Endodermal cell (in vitro differentiated cells): ENCODE measurements at regions not wholly inside any gene's neighbourhood (a gene's known extent, or its start where the extent isn't known, plus 50 kb on each side); places are given as distances from the start of the nearest gene placed in this dataset.
A peak's percentile ranks its signal among the peaks of the same experiment; 100 is the strongest.

Experiments used
- DNase-seq: peaks from one replicate; pipeline ENCODE4 v3.0.0-alpha.2; 2017
- H3K27ac ChIP-seq: 2 replicates; pipeline ENCODE4 v1.5.1; 2013; ENCODE audit warnings: mild to moderate bottlenecking, low read depth, low read length, moderate library complexity
- H3K27me3 ChIP-seq: 2 replicates; pipeline ENCODE4 v1.6.1; 2013; ENCODE audit warnings: mild to moderate bottlenecking, low read length, moderate library complexity; ENCODE audit not compliant: insufficient read depth, control insufficient read depth, poor library complexity, severe bottlenecking
- H3K36me3 ChIP-seq: 2 replicates; pipeline ENCODE4 v1.7.0; 2013; ENCODE audit warnings: mild to moderate bottlenecking, low read length, moderate library complexity; ENCODE audit not compliant: control insufficient read depth, insufficient read depth
- H3K4me1 ChIP-seq: one replicate; pipeline ENCODE4 v1.7.0; 2013; ENCODE audit warnings: low read length; ENCODE audit not compliant: control insufficient read depth, insufficient read depth
- H3K4me3 ChIP-seq: 2 replicates; pipeline ENCODE4 v1.5.1; 2013; ENCODE audit warnings: mild to moderate bottlenecking, low read length, moderate library complexity
- H3K9ac ChIP-seq: 2 replicates; pipeline ENCODE4 v1.6.1; 2013; ENCODE audit warnings: mild to moderate bottlenecking, low read length, moderate library complexity; ENCODE audit not compliant: poor library complexity, severe bottlenecking; ENCODE audit errors: extremely low read depth
- H3K9me3 ChIP-seq: 2 replicates; pipeline ENCODE4 v1.6.1; 2013; ENCODE audit warnings: mild to moderate bottlenecking, low read length, moderate library complexity; ENCODE audit not compliant: control insufficient read depth
- H3K27ac Mint-ChIP-seq: 2 replicates; pipeline ENCODE4 v1.8.0; 2020; ENCODE audit warnings: mixed read lengths
- H3K27me3 Mint-ChIP-seq: 2 replicates; pipeline ENCODE4 v1.8.0; 2021; ENCODE audit warnings: mild to moderate bottlenecking, mixed read lengths; ENCODE audit not compliant: insufficient read depth
- H3K36me3 Mint-ChIP-seq: 2 replicates; pipeline ENCODE4 v1.8.0; 2020; ENCODE audit warnings: low read depth, mixed read lengths
- H3K4me1 Mint-ChIP-seq: 2 replicates; pipeline ENCODE4 v1.8.0; 2020; ENCODE audit warnings: mixed read lengths
- H3K4me3 Mint-ChIP-seq: 2 replicates; pipeline ENCODE4 v1.8.0; 2020; ENCODE audit warnings: mild to moderate bottlenecking, moderate library complexity, mixed read lengths
- H3K9me3 Mint-ChIP-seq: 2 replicates; pipeline ENCODE4 v1.8.0; 2020; ENCODE audit warnings: mild to moderate bottlenecking, mixed read lengths
- CTCF ChIP-seq: fragments of 200-600 bp; sonication (generic); conservative IDR thresholded peaks from 2 replicates; pipeline ENCODE4 v1.5.0; 2021; ENCODE audit warnings: antibody characterized with exemption, mild to moderate bottlenecking
- WGBS, 2 experiments: methylation state at CpG; one replicate each; pipeline versions ENCODE4 v1.1.5 to v1.1.7; 2013; ENCODE audit warnings: missing lambda C conversion rate in 2 of 2, mixed read lengths in 1 of 2; ENCODE audit not compliant: insufficient coverage in 1 of 2, insufficient read length in 1 of 2; 5-methylcytosine and 5-hydroxymethylcytosine counted together

- TF ChIP-seq CTCF = no peak
- no peak overlapping the region for H3K4me3 ChIP-seq
- no peak for DNase-seq
- peak overlapping the region; percentile 37 for H3K27ac ChIP-seq
- Mint-ChIP-seq H3K27me3 (no peaks in the 10 kb centered on the region), H3K36me3 (no peaks in the 10 kb centered on the region), H3K4me1 (peaks cover 4% of the 10 kb centered on the region), H3K9me3 (no peaks in the 10 kb centered on the region), H3K27ac (no peak overlapping the region), H3K4me3 (no peak overlapping the region)
- no peaks in the 10 kb centered on the region for H3K27me3 ChIP-seq
- H3K9ac ChIP-seq = no peak overlapping the region
- H3K36me3 ChIP-seq = no peaks in the 10 kb centered on the region
- WGBS, 2 experiments = 71 to 85% methylated on average over 1 to 5 of the region's 6 CpGs
- H3K9me3 ChIP-seq = no peaks in the 10 kb centered on the region
- H3K4me1 ChIP-seq = no peaks in the 10 kb centered on the region
Observed at GRCh38 chr7:80277434-80278427, 143.1 kb downstream of the GNAI1 start.
